ENCODE measurements at regions not wholly inside any gene's neighbourhood (a gene's known extent, or its start where the extent isn't known, plus 50 kb on each side); places are given as distances from the start of the nearest gene placed in this dataset.

DNA sequence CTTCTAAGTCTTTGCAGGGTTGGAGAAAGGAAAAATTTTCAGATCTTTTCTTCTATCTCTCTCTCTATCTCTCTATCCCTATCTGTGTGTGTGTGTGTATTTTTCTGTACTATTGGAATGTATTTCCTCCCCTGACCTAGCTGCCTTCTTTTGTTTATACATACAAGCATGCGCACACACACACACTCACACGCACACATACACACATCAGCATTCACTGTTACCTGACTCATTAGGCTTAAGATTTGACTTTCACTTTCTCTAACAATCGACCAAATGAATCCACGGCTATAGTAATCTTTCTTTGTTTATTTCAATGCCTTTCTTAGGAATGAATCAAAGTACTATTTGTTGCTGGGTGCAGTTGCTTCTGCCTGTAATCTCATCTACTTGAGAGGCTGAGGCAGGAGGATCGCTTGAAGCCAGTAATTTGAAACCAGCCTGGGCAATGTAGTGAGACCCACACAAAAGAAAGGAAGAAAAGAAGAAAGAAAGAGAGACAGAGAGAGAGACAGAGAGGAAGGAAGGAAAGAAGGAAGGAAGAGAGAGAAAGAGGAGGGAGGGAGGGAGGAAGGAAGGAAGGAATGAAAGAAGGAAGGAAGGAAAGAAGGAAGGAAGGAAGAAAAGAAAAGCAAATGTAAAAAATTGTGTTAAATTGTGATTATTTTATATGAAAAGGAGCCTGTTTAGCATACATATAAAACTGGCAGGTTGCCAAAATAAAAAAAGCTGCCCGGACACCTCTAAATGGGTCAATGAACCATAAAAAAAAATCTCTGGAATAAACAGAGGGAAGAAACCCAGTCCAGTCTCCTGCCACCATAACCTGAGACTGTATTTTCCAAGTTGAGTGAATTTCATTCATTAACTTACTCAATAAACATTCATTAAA, 206.8 kb downstream of the ZNF326 start:
- DNase-seq (ENCODE audit: low read depth in 2 of 2), result no peak

DNA sequence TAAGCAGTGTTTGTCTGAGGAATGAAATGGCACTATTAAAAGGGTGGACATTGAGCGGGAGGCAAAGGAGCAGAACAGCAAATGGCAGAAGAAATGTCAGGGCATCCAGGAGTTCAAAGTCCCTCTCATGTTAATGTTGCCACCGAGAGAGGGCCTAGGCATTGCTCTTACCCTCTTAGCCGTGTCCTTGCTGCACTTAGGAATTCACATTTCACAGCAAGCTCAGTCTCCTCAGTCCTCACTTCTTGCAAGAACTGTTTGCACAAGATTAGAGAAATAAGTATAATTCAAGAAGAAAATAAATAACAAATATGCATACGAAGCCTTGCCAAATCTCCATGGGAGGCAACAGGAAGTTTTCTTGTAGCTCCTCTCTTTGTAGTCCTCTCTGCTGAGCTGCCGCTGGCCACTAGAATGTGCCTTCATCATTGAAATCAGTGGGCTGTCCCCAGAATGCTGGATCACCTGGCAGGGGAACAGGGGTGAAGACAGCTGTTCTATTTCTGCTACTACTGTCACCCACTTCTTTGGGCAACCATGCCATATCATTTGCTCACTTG, 205.8 kb downstream of the ZNF326 start:
- DNase-seq (ENCODE audit: low read depth in 2 of 2), result no peak

DNA sequence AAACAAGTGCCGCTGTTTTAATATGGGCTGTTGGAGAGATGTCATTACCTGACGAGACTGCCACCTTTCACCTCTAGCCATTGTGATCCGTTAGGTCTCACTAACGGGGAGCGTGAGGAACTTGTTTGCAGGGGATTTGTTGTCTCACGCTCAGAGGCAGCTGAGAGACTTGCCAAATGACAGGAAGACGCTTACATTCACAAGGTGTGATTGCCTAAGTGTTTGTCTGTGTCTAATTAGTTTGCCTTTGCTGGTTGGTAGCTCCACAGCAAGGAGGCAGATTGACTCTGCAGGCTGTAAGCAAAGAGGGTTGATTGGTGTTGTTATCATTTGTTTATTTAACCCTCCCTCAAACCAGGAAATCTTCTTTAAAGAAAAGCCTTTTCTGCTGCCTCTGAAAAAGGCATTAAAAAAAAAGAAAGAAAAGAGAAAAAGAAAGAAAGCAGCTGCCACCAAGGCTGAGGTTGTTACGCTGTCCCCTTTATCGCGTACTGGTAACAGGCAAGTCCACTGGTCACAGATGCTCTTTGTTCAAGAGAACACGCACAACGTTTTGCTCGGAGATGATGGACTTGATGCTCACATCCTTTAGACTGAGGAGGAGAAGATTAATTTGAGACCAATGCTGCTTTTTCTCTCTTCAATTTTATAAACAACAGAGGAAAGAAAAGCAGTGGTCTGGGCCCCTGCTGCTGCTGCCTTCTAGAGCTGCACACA, 203.9 kb downstream of the ZNF326 start:
- no peak for DNase-seq (ENCODE audit: low read depth in 2 of 2)

DNA sequence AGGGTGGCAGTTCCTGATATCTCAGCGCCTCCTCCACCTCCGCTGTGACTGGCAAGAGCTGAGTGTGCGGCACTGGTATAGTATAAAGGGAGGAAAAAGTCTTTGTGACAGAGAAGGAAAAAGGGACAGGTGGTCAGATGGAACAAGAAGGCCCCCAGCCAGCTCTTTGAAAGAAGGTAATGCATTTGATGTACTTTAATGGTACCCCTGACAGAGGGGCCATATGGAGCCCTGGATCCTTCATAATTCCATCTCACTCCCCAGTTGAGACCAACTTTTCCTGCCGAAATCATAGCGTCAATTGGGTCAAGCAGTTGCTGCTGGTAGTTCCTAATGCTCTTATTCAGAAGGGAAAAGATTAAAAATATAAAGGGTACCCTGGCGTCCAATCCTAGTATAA, 198.2 kb downstream of the ZNF326 start:
- DNase-seq (ENCODE audit: low read depth in 2 of 2), result no peak

DNA sequence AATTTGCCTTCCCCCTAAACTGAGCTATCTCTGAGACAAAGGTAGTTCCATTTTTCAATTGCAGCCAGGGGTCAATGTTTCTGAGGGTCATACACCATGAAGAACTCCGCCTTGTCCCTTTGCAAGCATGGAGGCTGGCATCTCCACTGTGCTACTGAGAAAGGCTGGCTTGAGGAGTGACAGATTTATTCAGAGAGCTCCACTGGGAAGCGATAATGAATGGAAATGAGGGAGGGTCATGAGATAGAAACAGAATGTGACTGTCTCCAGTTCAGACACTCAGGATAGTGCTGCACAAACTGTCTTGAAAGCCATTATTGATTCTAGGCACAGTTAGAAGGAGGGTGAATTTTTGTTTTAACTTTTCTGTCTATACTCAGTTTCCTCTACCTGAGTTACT, 197.5 kb downstream of the ZNF326 start:
- DNase-seq (ENCODE audit: low read depth in 2 of 2), result no peak

DNA sequence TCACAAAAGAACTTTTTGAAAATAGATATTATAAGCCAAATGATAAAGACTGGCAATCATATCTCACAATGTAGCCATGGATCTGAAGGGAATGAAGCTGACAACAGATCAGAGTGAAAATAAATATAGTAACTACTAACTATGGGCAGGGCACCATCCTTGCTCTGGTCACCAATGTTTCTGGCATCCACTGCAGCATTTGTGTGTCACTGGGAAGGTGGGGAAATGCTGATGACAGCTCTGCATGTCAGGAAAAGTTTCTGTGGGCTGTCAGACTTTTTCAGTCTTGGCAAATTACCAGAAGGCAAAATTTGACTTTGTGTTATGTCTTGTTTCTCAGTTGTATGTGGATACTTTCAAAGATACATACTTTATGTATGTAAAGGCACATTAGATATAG, 195.6 kb downstream of the ZNF326 start:
- no peak for DNase-seq (ENCODE audit: low read depth in 2 of 2)

DNA sequence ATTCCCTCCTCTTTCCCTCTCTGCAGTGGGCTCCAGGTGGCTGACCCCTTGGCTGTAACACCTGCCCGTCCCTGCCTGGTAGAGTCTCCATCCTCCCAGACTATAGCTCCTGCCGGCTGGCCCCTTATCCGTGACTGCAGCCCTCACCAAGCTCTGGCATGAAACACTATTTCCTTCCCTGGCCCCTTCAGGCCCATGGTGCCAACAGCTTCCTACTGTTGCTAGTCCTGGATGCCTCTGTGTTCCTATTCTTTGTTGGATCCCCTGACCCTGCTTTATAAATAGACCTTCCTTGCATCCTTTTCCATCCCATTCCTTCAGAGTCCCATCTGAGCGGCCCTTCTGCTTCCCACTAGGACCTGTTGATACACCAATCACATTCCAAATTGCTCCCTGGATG, 195.0 kb downstream of the ZNF326 start:
- no peak for DNase-seq (ENCODE audit: low read depth in 2 of 2)

DNA sequence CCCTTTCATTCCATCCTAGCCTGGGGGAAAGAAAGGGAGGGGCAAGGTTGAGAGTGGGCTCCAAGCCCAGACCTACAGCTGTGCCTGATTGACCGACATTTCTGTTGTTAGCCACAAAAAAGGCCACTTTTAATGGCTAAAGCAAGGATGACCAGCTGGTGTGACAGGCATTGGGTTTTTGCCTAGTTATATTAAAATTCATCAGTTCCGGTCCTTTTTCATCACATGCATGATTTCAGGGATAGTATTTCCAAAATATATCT, 192.3 kb downstream of the ZNF326 start:
- DNase-seq (ENCODE audit: low read depth in 2 of 2), result no peak

DNA sequence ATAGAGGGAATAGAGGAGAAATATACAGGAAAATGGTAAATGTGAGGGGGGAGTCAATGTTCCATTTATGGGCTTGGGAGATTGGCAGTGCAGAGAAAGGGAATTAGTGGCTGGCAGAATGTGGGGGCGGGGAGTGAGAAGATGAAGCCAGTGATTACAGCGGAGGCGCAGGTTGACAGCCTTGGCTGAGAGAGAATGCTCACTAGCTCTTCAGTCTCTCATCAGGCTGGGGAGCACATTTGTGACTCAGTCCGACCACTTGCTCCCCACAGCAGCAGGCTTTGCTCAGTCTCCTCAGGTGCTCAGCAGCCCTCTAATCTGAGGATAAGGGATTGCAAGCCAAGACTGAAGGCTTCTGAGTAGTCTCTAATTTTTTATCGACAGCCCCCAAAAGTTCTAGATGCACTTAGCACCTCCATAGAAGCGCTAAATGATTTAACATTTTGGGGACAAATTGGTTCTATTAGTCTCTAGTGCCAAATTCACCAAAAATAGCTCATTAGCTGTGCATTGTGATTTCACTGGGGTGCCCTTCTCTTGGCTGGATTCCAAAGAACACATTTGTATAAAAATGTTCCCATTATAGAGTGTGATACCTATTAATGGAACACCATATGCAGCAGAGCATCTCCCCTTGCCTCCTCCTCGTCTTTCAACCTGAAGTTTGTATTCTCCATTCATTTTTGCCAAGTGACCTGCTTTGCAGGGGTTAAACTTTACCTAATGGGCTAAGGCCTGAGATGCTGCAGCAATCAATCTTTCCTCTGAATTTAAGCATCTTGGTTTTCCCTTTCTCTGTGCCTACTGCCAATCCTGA, 191.8 kb downstream of the ZNF326 start:
- DNase-seq (ENCODE audit: low read depth in 2 of 2), result no peak

DNA sequence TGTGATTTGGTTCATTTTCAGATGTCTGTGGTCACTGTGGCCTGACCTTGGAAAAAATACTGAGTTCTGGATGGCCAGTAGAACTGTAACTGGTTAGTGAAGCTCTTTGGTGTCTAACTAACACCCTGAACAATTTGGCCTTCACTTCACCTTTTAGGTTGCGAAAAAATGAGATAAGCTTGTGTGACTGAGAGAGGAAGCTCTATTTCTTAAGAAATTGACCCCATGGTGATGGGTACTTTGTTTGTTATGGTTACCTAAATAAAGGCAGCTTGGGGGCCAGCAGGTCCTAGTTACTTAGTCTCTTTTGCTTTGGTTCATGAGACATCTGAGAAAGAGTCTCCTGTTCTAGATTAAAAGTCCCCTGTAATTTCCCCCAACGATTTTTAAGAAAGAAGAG, 181.6 kb downstream of the ZNF326 start:
- no peak for DNase-seq (ENCODE audit: low read depth in 2 of 2)

DNA sequence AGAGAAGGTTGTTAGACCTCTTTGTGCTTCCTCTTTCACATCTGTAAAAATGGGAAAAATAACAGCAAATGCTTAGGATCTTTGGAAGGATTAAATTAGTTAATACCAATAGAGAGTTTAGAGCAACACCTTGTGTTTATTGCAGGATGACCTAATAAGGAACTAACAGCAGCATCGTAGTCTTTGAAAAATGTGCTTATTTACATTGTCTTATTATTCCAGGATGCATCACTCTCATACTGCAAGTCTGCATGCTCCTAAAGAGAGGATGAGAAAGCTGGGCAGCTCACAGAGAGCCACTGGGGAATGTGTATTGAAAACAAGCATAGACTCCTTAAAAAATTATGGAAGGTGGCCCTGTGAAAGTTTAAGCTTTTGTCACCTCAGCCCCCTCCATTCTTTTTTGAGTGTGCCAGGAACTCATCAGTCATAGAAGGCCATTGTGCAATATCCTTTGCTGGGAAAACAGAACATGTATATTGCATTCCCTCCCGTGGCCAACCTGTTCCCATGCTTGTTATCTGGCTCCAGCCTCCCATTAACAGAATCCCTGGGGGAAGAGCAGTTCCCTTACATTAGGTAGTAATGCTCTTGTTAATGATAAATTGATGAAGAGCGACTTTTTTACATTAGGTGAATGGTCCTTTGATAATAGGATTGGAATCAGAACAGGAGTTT, 180.7 kb downstream of the ZNF326 start:
- DNase-seq (ENCODE audit: low read depth in 2 of 2), result no peak

DNA sequence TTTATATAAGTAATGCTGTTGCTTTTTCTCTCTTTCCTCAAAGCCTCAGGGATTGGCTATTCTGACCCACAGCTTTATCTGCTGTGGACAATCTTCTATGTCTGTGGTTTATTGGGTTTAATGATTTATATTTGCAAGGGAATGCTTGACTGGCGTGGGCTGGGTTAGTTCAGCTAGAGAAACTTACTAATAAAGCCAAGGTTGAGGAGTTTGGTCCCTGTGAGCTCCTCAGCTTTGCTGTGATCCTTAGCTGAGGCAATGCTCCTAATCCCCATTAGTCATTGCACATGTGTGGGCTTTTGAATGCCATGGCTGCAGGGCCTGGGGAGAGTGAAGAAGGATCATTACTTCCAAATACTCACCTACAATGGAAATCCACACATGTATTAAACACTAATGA, 179.3 kb downstream of the ZNF326 start:
- no peak for DNase-seq (ENCODE audit: low read depth in 2 of 2)

DNA sequence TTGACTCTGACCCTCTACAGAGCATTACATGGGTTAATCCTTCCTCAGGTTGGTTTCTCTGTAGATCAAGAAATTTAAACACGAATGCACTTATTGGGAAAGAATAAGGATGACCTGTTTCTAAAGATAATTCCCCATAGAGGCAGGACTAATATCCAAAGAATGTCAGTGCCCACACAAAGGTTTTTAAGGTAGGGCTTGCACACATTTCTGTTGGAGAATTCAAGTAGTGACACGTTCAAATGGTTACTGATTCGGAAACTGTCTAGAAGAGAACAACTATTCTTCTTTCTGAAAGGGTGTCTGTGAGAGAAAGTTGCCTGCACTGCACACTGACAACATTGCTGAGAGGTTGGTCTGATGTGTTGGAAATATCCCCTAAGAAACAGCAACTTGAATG, 167.3 kb downstream of the ZNF326 start:
- DNase-seq (ENCODE audit: low read depth in 2 of 2), result no peak

DNA sequence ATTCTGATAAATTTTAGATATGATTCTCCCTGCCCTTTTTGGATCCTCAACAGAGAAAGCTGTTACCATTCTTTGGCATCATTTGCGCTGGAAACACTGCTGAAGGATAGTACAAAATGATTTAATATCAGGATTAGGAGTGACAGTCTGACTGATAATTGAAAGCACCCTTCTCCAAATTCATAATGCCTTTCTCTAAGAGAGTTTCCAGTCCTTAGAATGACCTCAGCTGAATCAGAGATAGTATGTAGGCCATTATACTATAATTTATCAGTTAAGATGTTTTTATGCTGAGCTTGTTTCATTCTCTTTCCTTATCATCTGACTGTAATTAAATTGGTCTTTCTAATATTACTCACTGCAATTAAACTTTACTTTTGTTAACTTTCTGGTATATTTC, 166.7 kb downstream of the ZNF326 start:
- DNase-seq (ENCODE audit: low read depth in 2 of 2), result no peak

DNA sequence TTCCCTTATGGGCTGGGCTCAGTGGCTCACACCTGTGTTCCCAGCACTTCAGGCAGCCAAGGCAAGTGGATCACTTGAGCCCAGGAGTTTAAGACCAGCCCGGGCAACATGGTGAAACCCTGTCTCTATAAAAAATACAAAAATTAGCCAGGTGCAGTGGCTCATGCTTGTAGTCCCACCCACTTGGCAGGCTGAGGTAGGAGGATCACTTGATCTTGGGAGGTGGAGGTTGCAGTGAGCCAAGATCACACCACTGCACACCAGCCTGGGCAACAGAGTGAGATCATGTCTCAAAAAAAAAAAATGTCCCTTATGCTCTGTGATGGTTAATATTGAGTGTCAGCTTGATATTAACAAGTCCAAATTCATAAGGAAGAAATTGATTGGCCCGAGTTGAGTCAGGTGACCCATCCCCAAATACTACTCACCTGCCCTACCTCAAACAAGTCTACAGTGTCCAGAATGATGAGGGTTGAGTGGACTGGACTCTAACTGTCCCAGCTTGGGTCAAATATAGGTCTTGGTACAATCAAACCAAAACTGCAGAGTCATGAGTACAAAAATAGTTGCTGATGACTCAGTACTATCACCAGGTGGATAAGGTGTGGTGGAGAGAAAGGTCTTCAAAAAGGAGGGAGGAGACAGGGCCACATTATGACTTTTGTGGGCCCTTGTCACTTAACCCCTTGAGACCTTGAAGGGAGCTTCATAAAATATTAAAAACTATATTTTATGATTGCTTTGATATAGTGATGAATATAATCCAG, 161.0 kb downstream of the ZNF326 start:
- no peak for DNase-seq (ENCODE audit: low read depth in 2 of 2)

DNA sequence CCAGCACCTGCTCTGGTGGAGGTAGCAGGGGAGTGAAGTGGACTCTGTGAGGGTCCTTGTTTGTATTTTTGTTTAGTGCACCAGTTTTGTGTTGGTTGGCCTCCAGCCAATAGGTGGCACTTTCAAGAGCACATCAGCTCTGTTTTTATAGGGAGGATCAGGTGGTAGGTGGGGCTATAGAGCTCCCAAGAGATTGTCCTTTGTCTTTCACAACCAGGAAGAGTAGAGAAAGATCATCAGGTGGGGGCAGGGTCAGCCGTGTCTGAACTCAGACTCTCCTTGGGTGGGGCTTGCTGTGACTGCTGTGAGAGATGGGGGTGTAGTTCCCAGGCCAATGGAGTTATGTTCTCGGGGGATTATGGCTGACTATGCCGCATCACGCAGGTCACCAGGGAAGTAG, 159.8 kb downstream of the ZNF326 start:
- DNase-seq (ENCODE audit: low read depth in 2 of 2), result no peak

DNA sequence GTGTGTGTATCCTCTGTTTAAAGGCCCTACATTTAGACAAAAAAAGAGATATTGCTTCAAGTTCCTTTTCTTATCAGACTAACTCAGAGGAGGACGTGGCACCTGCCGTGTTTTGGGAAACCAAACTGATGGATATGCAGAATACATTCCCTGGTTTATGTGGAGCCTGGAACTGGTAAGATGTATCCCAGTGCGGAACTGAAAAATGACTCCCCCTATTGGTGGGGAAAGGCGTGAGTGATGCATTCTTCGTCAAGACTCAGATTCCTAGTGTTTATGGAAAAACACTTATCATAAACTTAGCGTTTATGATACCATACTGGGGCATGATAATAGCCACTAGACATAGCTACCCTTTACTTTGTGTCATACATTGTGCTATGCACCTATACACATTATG, 154.2 kb downstream of the ZNF326 start:
- no peak for DNase-seq (ENCODE audit: low read depth in 2 of 2)

DNA sequence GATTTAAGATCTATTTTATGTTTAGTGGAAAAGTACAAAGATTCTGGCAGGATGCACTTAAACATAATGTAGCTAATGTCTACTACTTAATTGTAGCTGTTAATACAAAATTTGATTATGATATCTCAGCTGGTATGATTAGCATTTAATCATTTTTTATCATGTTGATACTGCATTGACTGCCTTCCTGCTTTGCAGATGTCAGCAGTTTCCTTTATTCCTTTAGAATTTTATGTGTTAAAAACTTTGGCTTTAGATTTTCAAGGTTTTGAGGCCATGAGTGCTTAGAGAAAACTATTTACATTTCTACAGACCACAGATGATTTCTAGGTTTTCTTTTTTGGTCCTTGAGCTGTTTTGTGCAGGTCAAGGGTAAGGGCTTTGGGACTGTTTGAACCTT, 152.2 kb downstream of the ZNF326 start:
- DNase-seq (ENCODE audit: low read depth in 2 of 2), result no peak

DNA sequence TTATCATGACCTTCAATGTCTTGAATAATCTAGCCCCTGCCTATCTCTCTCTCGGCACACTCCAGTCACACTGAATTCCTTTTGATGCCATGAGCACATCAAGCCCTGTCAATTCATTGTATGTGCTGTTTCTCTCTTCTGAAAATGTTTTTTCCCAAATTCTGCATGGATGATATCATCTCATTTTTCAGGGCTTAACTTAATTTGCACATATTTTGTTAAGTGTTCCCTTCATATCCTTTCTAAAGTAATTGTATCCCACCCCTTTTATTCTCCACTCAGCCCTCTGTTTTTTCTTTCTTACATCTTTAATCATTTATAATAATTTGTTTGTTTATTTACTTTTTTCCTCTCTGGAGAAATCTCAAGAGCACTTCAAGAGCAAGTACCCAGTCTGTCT, 149.9 kb downstream of the ZNF326 start:
- DNase-seq (ENCODE audit: low read depth in 2 of 2), result no peak

DNA sequence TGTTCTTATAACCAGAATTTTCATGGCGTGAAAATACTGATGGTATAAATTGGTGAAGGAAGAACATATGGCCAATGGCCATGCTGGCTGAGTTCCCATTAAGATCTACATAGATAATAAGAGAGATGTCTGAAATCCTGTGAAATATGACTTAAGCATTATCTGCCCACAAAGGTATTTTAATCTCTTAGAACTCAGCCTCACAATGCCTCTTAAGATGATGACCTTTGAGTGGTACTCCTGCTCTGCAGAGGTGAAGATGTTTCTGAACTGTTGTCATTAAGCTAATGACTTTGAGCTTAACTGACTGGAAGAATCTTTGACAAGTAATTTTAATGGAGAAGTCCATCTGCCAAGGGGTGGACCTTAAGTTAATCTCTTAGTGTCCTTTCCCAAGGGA, 148.7 kb downstream of the ZNF326 start:
- DNase-seq (ENCODE audit: low read depth in 2 of 2), result no peak

DNA sequence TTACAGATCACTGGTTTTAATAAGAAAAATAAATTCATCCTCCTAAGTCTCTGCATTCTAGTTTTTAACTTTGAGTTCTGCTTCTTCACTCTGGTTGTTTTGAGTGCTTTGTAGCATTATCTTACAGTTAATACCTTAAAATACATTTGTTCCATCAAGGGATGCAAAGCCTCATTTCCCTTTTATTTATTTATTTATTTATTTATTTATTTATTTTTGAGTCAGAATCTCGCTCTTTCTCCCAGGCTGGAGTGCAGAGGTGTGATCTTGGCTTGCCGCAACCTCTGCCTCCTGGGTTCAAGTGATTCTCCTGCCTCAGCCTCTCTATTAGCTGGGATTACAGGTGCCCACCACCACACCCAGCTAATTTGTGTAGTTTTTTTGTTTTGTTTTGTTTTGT, 147.8 kb downstream of the ZNF326 start:
- DNase-seq (ENCODE audit: low read depth in 2 of 2), result no peak

All from stimulated activated CD4-positive, alpha-beta T cell treated with anti-CD3 and anti-CD28 coated beads, Interleukin-15, amount 100 ng/mL, for 48 hours (primary cell).